Panc1 (cell line): ENCODE measurements at regions not wholly inside any gene's neighbourhood (a gene's known extent, or its start where the extent isn't known, plus 50 kb on each side); places are given as distances from the start of the nearest gene placed in this dataset.

ENCODE experiments used
- POLR2AphosphoS5 ChIP-seq: IDR thresholded peaks from 2 replicates; pipeline ENCODE4 v1.6.1; 2012; ENCODE audit warnings: mild to moderate bottlenecking, low read depth, low read length, moderate library complexity
- REST ChIP-seq, 2 experiments: IDR thresholded peaks; 2 replicates each; pipeline ENCODE4 v1.6.1; 2011 to 2012; ENCODE audit warnings: low read depth in 2 of 2, control low read depth in 1 of 2, low read length in 1 of 2, mild to moderate bottlenecking in 1 of 2, moderate library complexity in 1 of 2; ENCODE audit not compliant: insufficient read depth in 1 of 2

- TF ChIP-seq POLR2AphosphoS5 (no peak), REST (IDR thresholded peaks at IDR 0.05; ENCODE audit: insufficient read depth in 1 of 2, low read depth in 2 of 2, low read length in 1 of 2) (no peak)
Measured at GRCh38 chr13:58594747-58595600, 963.4 kb downstream of the PCDH17 start.
